Activated T-cell treated with anti-CD3 and anti-CD28 coated beads, Interleukin-2, amount 50 U/mL, for 48 hours (primary cell): ENCODE measurements at regions not wholly inside any gene's neighbourhood (a gene's known extent, or its start where the extent isn't known, plus 50 kb on each side); places are given as distances from the start of the nearest gene placed in this dataset.
"Not testable (repeated sequence)": the region's sequence is repeated elsewhere in the genome, so short reads cannot be mapped to it uniquely, and the experiment has no call there.

ENCODE experiments used
- DNase-seq, 2 experiments: peaks; one replicate each; pipeline ENCODE4 v3.0.0-alpha.2; 2020

GRCh38 chr4:126895988-126896570 is 736.7 kb upstream of the INTU start:
- no peak for DNase-seq

GRCh38 chr4:126897038-126897437 is 735.7 kb upstream of the INTU start:
- DNase-seq, result no peak

GRCh38 chr4:126898815-126899214 is 733.9 kb upstream of the INTU start:
- DNase-seq, result no peak

- no peak for DNase-seq
Measured at GRCh38 chr4:126899331-126899801, 733.4 kb upstream of the INTU start.

- DNase-seq, result no peak
Measured at GRCh38 chr4:126906466-126906865, 726.3 kb upstream of the INTU start.

- no peak for DNase-seq
Measured at GRCh38 chr4:126907389-126907788, 725.4 kb upstream of the INTU start.

- no peak for DNase-seq
Measured at GRCh38 chr4:126916049-126916625, 716.6 kb upstream of the INTU start.

- DNase-seq, result no peak
Measured at GRCh38 chr4:126916626-126917140, 716.1 kb upstream of the INTU start.

- not testable (repeated sequence) for DNase-seq
Measured at GRCh38 chr4:126922328-126922938, 710.3 kb upstream of the INTU start.

- DNase-seq, result no peak
Measured at GRCh38 chr4:126924237-126924636, 708.5 kb upstream of the INTU start.

- DNase-seq, result not testable (repeated sequence)
Measured at GRCh38 chr4:126930059-126930458, 702.7 kb upstream of the INTU start.

- DNase-seq, result no peak
Measured at GRCh38 chr4:126935801-126936200, 697.0 kb upstream of the INTU start.

GRCh38 chr4:126937342-126937741 is 695.4 kb upstream of the INTU start:
- no peak for DNase-seq

GRCh38 chr4:126937846-126938422 is 694.8 kb upstream of the INTU start:
- no peak for DNase-seq

- no peak for DNase-seq
Measured at GRCh38 chr4:126939401-126939800, 693.4 kb upstream of the INTU start.

- no peak for DNase-seq
Measured at GRCh38 chr4:126947536-126947935, 685.2 kb upstream of the INTU start.

- no peak for DNase-seq
Measured at GRCh38 chr4:126954537-126955291, 678.0 kb upstream of the INTU start.

GRCh38 chr4:126955292-126956183 is 677.2 kb upstream of the INTU start:
- no peak for DNase-seq

GRCh38 chr4:126956184-126956897 is 676.4 kb upstream of the INTU start:
- DNase-seq, result no peak

- no peak for DNase-seq
Measured at GRCh38 chr4:126957556-126957955, 675.2 kb upstream of the INTU start.

- no peak for DNase-seq
Measured at GRCh38 chr4:126957987-126958386, 674.8 kb upstream of the INTU start.
